ENCODE measurements at regions not wholly inside any gene's neighbourhood (a gene's known extent, or its start where the extent isn't known, plus 50 kb on each side); places are given as distances from the start of the nearest gene placed in this dataset.

DNA sequence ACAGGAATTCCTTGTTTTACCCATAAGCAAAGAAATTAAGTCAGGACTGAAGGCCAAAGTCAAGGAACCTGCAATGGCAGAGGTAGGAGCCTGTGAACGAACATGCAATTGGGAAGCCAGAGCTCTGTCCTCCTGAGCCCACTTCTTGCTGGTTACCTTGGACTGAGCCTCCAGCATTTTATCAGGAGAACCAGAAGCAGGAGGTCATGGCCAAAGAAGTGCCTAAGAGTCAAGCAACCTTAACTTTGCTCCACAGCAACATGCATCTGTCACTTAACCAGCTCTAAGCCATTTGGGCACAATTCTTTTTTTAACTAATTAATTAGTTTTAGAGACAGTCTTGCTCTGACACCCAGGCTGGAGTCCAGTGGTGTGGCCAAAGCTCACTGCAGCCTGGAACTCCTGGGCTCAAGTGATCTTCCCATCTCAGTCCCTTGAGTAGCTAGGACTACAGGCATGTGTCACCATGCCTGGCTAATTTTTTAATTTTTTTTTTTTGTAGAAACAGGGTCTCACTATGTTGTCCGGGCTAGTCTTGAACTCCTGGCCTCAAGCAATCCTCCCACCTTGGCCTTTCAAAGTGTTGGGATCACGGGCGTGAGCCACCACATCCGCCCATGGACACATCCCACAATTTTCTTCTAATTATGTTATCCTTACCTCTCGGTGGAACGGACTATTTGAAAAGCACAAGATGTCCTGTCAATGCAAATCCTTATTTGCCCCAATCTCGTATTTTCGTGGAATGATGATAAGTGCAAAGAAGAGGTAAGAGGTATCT, 334.2 kb downstream of the CD83 start:
- TF ChIP-seq SRF (IDR thresholded peaks at IDR 0.05; ENCODE audit: low read depth) (no peak), POLR2A (IDR thresholded peaks at IDR 0.05; ENCODE audit: borderline replicate concordance, extremely low read depth, insufficient read depth, insufficient read length) (no peak)

Data from HCT116 (cell line).